ENCODE measurements at regions not wholly inside any gene's neighbourhood (a gene's known extent, or its start where the extent isn't known, plus 50 kb on each side); places are given as distances from the start of the nearest gene placed in this dataset.
"Not testable (repeated sequence)": the region's sequence is repeated elsewhere in the genome, so short reads cannot be mapped to it uniquely, and the experiment has no call there.

DNA sequence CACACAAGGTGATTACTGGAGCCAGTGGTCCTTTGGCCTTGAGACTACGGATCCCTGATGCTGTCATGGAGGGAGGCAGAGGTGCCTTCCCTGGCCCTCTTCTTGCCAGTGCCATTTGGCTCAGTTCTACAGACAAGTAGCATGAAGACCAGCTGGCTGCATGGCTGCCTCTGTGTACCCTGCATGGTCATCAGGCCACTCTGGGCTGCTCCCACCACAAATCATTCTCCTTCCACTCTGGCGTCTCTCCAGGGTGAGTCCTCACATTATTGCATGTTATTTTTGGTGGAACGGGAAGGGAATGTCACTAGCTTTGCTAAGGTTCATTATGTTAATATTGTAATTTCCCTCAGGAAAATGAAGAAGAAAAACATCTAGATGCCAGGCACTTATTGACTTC, 229.8 kb downstream of the VAPA start:
- no peak for DNase-seq

DNA sequence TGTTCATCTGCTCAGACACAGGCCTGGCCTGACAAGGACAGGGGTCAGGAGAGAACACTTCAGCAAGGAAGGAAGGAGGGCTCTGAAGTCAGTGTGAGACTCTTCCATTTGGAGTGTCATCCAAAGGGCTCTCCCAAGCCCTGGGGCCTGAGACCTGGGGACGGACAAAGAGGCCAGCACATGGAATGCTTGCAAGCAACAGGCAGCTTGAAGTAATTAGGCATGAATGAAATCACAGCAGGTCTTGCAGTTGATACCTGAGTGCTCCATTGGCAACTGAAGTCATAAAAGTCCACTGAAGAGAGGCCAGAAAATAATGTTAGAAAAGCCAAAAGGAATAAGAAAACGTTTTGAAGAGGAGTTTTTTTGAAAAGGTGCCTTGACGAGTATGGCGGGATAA, 231.7 kb downstream of the VAPA start:
- no peak for DNase-seq

DNA sequence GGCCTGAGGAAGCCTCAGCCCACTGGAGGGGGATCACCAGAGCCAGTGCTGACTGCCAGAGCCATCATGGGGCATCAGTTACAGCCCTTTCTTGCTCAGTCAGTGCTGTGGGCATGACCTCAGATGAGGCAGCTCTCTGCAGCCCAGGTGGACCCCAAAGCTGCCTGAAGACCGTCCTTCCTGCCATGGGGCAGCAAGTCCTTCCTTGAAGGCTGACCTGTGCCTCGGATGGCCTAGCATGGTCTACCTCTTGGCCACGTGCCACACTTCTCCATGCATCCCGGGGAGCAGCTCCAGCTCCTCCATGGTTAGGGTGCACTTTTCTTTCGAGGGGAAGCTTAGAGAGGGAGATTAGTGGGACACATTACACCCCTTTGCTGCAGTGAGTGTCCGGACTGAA, 233.4 kb downstream of the VAPA start:
- no peak for DNase-seq

DNA sequence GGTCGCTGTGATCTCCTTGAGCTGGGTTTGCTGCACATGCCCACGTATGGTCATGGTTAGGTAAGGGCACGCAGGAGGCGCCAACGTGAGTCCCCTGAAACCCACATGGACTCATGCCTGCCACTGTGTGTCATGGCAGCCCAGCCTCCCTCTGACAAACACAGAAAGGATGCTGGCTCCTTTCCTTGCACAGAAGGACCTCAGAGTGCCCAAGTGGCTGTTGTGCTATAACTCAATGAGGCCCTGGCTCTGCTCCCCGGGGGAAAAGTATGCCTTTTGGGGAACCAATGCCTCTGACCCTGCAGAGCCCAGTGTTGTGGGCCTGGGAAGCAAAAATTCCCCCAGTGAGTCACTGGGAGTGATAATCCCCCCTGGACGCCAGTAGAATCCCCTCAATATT, 233.9 kb downstream of the VAPA start:
- no peak for DNase-seq

DNA sequence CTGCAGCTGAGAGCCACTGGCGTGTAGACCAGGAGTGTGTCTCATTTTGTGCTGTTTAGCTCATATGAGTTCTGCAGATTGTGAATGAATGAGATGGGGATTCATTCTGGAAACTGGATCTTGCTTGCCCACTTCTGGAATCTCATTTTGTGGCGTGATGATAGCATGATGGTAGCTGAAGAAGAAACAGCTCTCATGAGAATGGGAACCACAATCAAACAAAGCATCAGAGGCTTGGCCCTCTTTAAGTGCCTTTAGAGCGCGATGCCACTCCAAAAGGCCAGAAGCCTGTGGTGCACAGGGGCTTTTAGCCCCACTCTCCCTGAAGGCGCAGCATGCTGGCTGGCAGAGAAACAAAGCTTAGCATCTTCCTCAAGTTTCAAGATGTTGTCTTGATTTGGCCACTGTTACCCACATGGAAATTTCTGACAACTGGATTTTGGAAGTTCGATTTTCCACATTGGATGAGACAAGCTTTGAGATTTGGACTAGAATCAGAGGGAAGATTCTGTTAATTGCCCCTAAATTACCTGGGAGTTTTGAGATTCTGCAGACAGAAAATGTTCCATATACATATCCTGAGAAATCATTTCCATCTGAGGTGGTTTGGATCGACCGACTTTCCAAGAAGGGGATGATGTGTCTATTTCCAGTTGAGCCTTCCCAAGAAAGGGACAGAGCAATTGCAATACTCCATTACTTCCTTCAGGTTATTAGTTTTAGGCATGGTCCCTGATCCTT, 234.5 kb downstream of the VAPA start:
- DNase-seq, result no peak

- DNase-seq, result no peak
Measured at GRCh38 chr18:10149768-10150556, 236.1 kb downstream of the VAPA start.

GRCh38 chr18:10150576-10150975, 236.8 kb downstream of the VAPA start:
- DNase-seq, result not testable (repeated sequence)

- no peak for DNase-seq
Measured at GRCh38 chr18:10152475-10152874, 238.7 kb downstream of the VAPA start.

- DNase-seq, result no peak
Measured at GRCh38 chr18:10153924-10154752, 240.3 kb downstream of the VAPA start.

DNA sequence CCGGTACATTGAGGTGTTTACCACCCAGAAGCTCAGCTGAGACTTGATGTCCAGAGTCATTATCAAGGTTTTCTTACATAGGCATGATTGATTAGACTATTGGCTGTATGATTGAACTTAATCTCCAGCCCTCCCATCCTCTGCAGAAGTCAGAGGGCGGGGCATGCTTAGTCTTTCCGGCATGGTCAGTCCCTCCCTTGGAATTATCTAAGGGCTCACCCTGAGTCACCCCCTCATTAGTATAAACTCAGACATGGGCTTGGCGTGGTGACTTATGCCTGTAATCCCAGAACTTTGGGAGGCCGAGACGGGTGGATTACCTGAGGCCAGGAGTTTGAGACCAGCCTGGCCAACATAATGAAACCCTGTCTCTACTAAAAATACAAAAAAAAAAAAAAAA, 243.9 kb downstream of the VAPA start:
- no peak for DNase-seq

- DNase-seq, result no peak
Measured at GRCh38 chr18:10160251-10160650, 246.4 kb downstream of the VAPA start.

GRCh38 chr18:10161315-10161714, 247.5 kb downstream of the VAPA start:
- no peak for DNase-seq

DNA sequence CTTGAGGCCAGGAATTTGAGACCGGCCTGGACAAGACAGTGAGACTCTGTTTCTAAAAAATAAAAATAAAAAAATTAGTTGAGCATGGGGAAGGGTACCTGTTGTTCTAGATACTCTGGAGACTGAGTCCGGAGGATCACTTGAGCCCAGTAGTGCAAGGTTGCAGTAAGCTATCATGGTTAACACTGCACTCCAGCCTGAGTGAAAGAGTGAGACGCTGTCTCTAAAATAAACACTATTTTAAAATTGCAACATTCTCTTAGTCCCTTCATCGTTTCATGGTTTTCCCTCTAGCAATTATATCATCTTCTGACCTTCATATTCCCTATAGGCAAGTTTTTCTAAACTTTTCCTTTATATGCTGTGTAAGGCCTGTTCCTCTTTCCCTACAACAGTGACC, 248.5 kb downstream of the VAPA start:
- no peak for DNase-seq

GRCh38 chr18:10164271-10165071, 250.7 kb downstream of the VAPA start:
- no peak for DNase-seq

DNA sequence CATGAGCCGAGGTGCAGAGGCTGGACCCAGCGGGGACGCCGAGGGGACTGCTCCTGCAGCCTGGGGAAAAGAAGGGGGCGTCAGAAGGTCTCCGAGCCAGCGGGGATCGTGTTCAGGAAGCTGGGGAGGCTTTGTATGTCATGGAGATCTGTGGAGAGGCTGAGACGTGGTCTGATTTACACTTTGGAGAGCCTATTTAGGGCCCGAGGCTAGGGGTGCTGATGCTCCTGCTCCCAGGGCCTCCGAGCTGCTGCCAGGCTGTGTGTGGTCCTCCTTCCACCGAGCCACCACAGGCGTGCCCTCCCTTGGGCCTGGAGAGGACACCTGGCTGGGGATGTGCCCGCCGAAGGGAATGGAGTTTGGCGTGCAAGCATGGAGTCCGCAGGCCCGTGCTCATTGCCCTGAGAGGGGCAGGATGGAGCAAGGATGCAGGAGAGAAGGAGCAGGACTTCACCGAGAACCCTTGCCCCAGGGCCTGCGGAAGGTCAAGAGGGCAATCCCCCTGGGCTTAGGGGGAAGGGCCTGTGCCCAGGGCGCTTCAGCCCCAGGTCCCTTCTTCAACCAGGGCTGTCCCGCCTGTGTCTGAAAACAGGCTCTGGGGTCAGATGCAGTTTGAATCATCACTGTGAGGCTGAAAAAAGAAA, 252.5 kb downstream of the VAPA start:
- no peak for DNase-seq

DNA sequence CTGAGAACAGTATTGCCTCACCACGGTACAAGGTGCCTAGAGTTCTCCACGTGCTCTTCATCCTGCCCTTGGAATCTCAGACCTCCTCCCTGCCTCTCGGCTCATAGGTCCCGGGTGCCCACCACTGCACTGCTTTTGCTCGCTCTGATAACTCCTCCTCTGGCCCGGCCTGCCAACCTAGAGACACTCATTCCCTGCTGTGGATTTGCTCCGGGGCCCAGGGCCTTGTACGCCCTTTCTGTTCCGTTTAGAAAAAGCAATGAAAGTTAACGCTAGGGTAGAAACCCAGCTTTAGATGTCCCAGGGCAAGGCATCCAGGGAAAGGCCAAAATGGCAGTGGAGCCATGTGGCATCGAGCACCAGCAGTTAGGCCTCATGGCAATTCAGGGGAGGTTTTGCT, 253.9 kb downstream of the VAPA start:
- DNase-seq, result no peak

DNA sequence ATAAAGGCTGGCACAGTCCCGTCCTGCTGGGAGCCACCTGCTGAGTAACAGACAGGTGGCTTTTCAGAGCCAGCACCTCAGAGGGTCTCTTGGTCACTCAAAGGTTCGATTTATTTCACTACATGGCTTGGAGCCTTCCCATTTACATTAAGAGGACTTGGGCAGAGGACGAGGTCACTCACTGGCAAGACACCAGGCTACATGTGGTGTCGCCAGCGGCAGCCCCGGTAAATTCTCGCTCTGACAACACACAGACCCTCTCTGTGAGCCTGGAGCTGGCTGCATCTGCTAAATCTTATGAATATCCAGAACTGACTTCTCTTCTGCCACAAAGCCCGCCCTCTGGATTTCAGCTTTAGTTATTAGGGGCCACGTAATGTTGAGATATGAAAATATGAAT, 254.7 kb downstream of the VAPA start:
- peak in 1 of 2 experiments; percentile 20 for DNase-seq

GRCh38 chr18:10169064-10169562, 255.3 kb downstream of the VAPA start:
- DNase-seq, result peak; percentile 52 to 78

DNA sequence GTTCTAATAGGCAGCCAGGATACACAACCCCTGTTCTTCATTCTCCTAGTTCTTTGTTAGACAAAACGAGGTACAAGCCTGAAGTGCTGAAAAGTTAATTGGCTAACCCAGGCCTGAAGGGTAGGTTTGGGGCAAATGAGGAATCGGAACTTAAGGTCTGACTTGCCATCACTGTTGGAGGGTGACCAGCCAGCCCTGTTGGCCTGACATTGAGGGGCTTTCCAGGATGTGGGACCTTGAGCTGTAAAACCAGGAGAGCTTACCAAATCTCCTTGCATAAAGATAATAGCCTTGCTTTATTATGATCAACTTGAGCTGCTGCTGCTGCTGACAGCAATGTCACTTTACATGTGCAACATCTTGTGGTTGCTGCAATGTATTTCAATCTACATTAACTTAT, 256.0 kb downstream of the VAPA start:
- no peak for DNase-seq

DNA sequence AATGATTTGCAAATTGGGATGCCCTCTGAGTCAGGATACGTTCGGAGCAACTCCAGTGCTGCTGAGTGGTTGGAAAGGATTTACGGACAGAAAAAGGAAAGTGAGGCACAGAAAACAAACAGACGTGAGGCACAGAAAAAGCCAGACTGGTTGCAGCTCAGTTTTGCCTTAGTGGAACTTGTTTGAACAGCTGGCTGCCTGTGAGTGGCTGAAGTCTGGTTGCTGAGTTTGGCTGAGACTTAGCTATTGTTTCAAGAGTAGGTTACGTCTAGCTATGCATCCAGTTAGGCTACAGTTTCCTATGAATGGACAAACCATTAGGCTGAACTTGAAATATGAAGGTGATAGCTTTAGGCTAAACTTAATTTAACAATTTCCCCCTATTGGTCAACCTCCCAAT, 256.6 kb downstream of the VAPA start:
- no peak for DNase-seq

DNA sequence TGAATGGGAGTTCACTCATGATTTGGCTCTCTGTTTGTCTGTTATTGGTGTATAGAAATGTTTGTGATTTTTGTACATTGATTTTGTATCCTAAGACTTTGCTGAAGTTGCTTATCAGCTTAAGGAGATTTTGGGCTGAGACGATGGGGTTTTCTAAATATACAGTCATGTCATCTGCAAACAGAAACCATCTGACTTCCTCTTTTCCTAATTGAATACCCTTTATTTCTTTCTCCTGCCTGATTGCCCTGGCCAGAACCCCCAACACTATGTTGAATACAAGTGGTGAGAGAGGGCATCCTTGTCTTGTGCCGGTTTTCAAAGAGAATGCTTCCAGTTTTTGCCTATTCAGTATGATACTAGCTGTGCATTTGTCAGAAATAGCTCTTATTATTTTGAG, 261.5 kb downstream of the VAPA start:
- not testable (repeated sequence) for DNase-seq

GRCh38 chr18:10179326-10179725, 265.5 kb downstream of the VAPA start:
- DNase-seq, result not testable (repeated sequence)
